Upper lobe of left lung (tissue), 4 donors: ENCODE measurements at regions not wholly inside any gene's neighbourhood (a gene's known extent, or its start where the extent isn't known, plus 50 kb on each side); places are given as distances from the start of the nearest gene placed in this dataset.

Experiments used
- CTCF ChIP-seq, 6 experiments: fragments of 450-650 bp in 4 of 6; fragments of 200-600 bp in 2 of 6; sonication (generic) in 2 of 6; IDR thresholded peaks; one replicate each; pipeline ENCODE4 v1.5.1; 2016 to 2019; ENCODE audit warnings: antibody characterized with exemption in 6 of 6
- EP300 ChIP-seq, 4 donors: sonication (generic); formaldehyde crosslinking; IDR thresholded peaks; one replicate each; pipeline ENCODE4 v1.5.1; 2017; ENCODE audit warnings: antibody characterized with exemption in 4 of 4, control low read depth in 2 of 4
- POLR2A ChIP-seq, 4 donors: fragments of 450-650 bp; IDR thresholded peaks; one replicate each; pipeline ENCODE4 v1.5.1; 2016 to 2017; ENCODE audit warnings: antibody characterized with exemption in 4 of 4, mild to moderate bottlenecking in 2 of 4
- POLR2AphosphoS5 ChIP-seq, 2 donors: sonication (generic); formaldehyde crosslinking; IDR thresholded peaks; one replicate each; pipeline ENCODE4 v1.5.1; 2017; ENCODE audit warnings: antibody characterized with exemption in 2 of 2

GRCh38 chr11:93945596-93945995 is 75.6 kb upstream of the HEPHL1 start:
- TF ChIP-seq CTCF (IDR thresholded peaks at IDR 0.05) (no peak), POLR2A (IDR thresholded peaks at IDR 0.05) (no peak), POLR2AphosphoS5 (IDR thresholded peaks at IDR 0.05) (no peak), EP300 (IDR thresholded peaks at IDR 0.05) (no peak)
